ENCODE measurements at regions not wholly inside any gene's neighbourhood (a gene's known extent, or its start where the extent isn't known, plus 50 kb on each side); places are given as distances from the start of the nearest gene placed in this dataset.
"Not testable (repeated sequence)": the region's sequence is repeated elsewhere in the genome, so short reads cannot be mapped to it uniquely, and the experiment has no call there.

- no peak for TF ChIP-seq CTCF (IDR thresholded peaks at IDR 0.05; ENCODE audit: insufficient read depth, low read depth, low read length)
- no peak for DNase-seq (ENCODE audit: low read depth)
- H3K36me3 ChIP-seq (ENCODE audit: control insufficient read depth, insufficient read depth, low read length): no peaks in the 10 kb centered on the region
- CTCF ChIA-PET: no interaction called here
- H3K27me3 ChIP-seq (ENCODE audit: control insufficient read depth, insufficient read depth, low read length): no peaks in the 10 kb centered on the region
- no peak overlapping the region for H3K4me3 ChIP-seq (ENCODE audit: low read depth, low read length)
- POLR2A ChIA-PET: no interaction called here
Observed at GRCh38 chr12:62044450-62045135, 215.6 kb upstream of the USP15 start.

DNA sequence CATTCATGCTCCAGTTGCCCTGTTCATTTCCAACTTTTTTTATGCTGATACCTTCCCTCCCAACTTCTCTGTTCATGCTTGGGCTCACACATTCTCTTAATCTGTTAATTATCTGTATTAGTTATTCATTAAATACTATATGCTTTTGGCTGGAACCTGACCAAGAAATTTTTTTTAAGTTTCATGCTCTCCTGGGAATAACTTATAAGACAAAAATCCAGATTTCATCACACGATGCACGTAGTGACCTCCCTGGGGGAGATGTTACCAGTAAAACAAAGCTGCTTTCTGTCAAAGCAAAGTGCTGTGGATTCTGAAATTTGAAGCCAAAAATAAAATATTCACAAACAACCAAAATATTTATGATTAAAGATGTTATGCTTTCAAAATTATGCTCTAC, 215.0 kb upstream of the USP15 start:
- H3K27me3 ChIP-seq (ENCODE audit: control insufficient read depth, insufficient read depth, low read length): no peaks in the 10 kb centered on the region
- no peak overlapping the region for H3K4me3 ChIP-seq (ENCODE audit: low read depth, low read length)
- no peaks in the 10 kb centered on the region for H3K36me3 ChIP-seq (ENCODE audit: control insufficient read depth, insufficient read depth, low read length)
- DNase-seq (ENCODE audit: low read depth): no peak
- ChIA-PET POLR2A (no interaction called here), CTCF (no interaction called here)
- no peak for TF ChIP-seq CTCF (IDR thresholded peaks at IDR 0.05; ENCODE audit: insufficient read depth, low read depth, low read length)

DNA sequence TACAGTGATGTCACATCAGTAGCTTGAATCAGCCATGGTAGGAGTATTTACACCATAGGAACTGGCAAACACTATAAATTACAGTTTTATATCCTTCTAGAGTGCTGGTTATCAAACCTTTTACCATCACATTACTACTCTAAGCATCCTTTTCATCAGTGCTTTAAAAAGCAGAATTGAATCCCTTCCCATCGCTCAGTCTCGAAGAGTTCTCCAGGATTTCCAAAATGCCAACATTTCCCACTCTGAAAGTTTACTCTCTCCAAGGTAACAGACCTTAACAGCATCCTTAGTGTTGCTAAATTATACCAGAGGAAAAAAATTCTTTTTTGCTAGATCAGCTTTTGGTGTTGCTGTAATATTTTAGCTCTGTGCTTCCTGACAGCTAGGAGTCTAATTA, 209.4 kb upstream of the USP15 start:
- ChIA-PET CTCF (interaction anchor here (0.5 kb wide), 1 partner anchor 52 kb away, joined by 3 read pairs; no protein-coding TSS in a partner anchor), POLR2A (no interaction called here)
- TF ChIP-seq CTCF (IDR thresholded peaks at IDR 0.05; ENCODE audit: insufficient read depth, low read depth, low read length): no peak
- no peaks in the 10 kb centered on the region for H3K36me3 ChIP-seq (ENCODE audit: control insufficient read depth, insufficient read depth, low read length)
- no peaks in the 10 kb centered on the region for H3K27me3 ChIP-seq (ENCODE audit: control insufficient read depth, insufficient read depth, low read length)
- DNase-seq (ENCODE audit: low read depth): no peak
- no peak overlapping the region for H3K4me3 ChIP-seq (ENCODE audit: low read depth, low read length)

GRCh38 chr12:62069976-62070375, 190.2 kb upstream of the USP15 start:
- Histone ChIP-seq H3K27me3 (ENCODE audit: control insufficient read depth, insufficient read depth, low read length) (no peaks in the 10 kb centered on the region), H3K4me3 (ENCODE audit: low read depth, low read length) (no peak overlapping the region), H3K36me3 (ENCODE audit: control insufficient read depth, insufficient read depth, low read length) (no peaks in the 10 kb centered on the region)
- POLR2A ChIA-PET: no interaction called here
- no peak for DNase-seq (ENCODE audit: low read depth)
- CTCF ChIA-PET: no interaction called here
- no peak for TF ChIP-seq CTCF (IDR thresholded peaks at IDR 0.05; ENCODE audit: insufficient read depth, low read depth, low read length)

- H3K27me3 ChIP-seq (ENCODE audit: control insufficient read depth, insufficient read depth, low read length); H3K36me3 ChIP-seq (ENCODE audit: control insufficient read depth, insufficient read depth, low read length); POLR2A ChIA-PET; CTCF ChIA-PET; DNase-seq (ENCODE audit: low read depth); H3K4me3 ChIP-seq (ENCODE audit: low read depth, low read length): not testable (repeated sequence)
Observed at GRCh38 chr12:62073236-62073635, 187.0 kb upstream of the USP15 start.

GRCh38 chr12:62075870-62076269, 184.3 kb upstream of the USP15 start:
- Histone ChIP-seq H3K36me3 (ENCODE audit: control insufficient read depth, insufficient read depth, low read length) (no peaks in the 10 kb centered on the region), H3K4me3 (ENCODE audit: low read depth, low read length) (no peak overlapping the region), H3K27me3 (ENCODE audit: control insufficient read depth, insufficient read depth, low read length) (no peaks in the 10 kb centered on the region)
- no peak for TF ChIP-seq CTCF (IDR thresholded peaks at IDR 0.05; ENCODE audit: insufficient read depth, low read depth, low read length)
- ChIA-PET POLR2A (no interaction called here), CTCF (interaction anchor here (0.5 to 1.0 kb wide), 2 partner anchors 13 to 289 kb away, joined by 3 read pairs; no protein-coding TSS in a partner anchor)
- DNase-seq (ENCODE audit: low read depth): no peak

Data from BJ (cell line).